GM18951 (cell line): ENCODE measurements at regions not wholly inside any gene's neighbourhood (a gene's known extent, or its start where the extent isn't known, plus 50 kb on each side); places are given as distances from the start of the nearest gene placed in this dataset.
"Not testable (repeated sequence)": the region's sequence is repeated elsewhere in the genome, so short reads cannot be mapped to it uniquely, and the experiment has no call there.

Experiments used
- POLR2A ChIP-seq: IDR thresholded peaks from 4 replicates; pipeline ENCODE4 v1.6.1; 2011; ENCODE audit warnings: mild to moderate bottlenecking; ENCODE audit not compliant: insufficient read length, insufficient read depth; ENCODE audit errors: extremely low read depth
- in situ Hi-C: fragments of 300-500 bp; cut with MboI; formaldehyde crosslinking; loops from one replicate; pipeline ENCODE4 v1.12.0; 2022; ENCODE audit warnings: low sequenced_read_pairs, mixed read lengths, inconsistent platforms; ENCODE audit not compliant: unreplicated experiment

DNA sequence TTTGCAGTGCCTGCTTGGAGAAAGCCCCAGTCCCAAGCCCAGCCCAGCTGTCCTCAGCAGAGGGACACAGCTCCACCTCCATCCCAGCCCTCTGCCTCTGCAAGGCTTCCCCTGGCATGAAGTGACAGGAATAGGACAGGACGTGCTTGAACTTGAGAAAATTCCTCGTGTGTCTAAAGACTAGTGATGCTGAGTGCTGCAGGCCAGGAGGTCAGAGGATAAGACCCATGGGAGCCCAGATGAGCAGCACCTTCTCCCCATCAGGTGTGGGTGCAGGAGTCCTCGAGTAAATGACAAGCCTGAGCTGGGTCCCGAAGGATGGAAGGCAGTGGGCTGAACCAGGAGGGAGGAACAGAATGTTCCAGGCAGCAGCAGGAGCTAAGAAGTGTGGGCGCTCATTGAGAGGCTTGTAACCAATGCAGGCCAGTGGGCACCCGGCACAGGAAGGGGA, 67.8 kb upstream of the UXS1 start:
- in situ Hi-C loops, result loop anchor here (25.0 kb wide), 1 partner anchor 275 kb away; no protein-coding TSS in a partner anchor
- no peak for TF ChIP-seq POLR2A

DNA sequence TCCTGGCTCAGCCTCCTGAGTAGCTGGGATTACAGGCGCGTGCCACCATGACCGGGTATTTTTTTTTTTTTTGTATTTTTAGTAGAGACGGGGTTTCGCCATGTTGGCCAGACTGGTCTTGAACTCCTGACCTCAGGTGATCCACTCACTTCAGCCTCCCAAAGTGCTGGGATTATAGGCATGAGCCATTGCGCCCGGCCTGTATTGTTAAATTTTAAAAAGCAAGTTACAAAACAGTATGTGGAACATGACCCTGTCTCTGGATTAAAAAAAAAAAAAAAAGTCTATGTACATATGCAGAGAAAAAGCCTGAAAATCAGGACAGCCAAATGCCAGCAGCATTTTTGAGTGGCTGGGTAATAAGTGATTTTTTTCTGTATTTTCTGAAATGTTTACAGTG, 64.8 kb upstream of the UXS1 start:
- in situ Hi-C loops, result loop anchor here (10.0 to 25.0 kb wide), 2 partner anchors 278 to 1666 kb away; no protein-coding TSS in a partner anchor

DNA sequence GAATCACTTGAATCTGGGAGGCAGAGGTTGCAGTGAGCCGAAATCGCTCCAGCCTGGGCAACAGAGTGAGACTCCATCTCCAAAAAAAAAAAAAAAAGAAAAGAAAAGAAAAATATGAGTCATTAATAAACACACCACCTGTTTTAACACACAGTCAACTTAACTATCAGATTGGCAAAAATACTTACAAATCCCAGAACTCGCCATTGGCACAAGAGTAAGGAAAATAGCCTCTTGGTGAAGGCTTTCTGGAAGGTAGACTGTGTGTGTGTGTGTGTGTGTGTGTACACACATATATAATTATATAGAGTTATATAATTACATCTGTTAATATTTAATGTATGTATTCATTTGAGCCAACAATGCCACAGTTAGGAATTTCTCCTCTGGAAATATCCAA, 63.7 kb upstream of the UXS1 start:
- no peak for TF ChIP-seq POLR2A
- in situ Hi-C loops, result loop anchor here (10.0 to 25.0 kb wide), 2 partner anchors 279 to 1667 kb away; no protein-coding TSS in a partner anchor

DNA sequence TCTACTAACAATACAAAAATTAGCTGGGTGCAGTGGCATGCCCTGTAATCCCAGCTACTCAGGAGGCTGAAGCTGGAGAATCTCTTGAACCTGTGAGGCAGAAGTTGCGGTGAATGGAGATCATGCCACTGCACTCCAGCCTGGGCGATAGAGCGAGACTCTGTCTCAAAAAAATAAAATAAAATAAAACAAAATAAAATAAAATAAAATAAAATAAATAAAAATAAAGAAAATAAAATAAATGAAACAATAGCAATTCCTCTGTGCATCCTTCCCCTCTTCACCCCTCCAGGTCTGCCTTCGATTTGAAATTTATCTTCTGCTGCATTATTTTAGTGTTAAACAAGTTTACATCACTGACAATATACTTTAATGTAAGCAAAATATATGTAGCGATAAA, 63.0 kb upstream of the UXS1 start:
- in situ Hi-C loops, result loop anchor here (10.0 to 25.0 kb wide), 2 partner anchors 280 to 1668 kb away; no protein-coding TSS in a partner anchor
- no peak for TF ChIP-seq POLR2A

DNA sequence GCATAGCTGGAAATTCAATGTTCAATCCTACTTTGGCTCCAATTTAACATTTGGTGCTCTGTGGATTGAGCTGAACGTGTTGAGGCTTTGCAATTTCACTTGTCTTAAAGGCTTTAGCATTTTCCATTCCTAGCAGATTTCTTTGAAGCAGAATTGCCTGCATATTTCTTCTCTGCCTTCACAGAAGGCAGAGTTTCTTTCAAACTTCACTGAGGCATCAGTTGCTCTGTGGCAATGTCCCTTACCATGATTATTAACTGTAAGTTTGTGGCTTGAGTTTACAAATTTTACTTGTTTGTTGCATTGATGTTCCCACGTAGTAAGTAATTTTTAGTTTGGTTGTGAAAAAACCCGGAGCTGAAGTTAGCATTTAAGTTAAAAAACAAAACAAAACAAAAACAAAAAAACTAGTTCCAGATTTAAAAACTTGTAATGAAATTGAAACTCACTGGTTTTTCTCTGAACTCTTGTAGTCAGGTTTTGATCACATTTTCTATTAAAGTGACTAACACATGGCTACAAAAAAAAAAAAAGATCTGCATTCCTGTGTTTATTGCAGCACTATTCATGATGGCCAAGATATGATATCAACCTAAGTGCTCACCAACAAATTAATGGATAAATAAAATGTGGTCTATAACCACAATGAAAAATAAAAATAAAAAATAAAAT, 55.2 kb upstream of the UXS1 start:
- in situ Hi-C loops, result not testable (repeated sequence)

DNA sequence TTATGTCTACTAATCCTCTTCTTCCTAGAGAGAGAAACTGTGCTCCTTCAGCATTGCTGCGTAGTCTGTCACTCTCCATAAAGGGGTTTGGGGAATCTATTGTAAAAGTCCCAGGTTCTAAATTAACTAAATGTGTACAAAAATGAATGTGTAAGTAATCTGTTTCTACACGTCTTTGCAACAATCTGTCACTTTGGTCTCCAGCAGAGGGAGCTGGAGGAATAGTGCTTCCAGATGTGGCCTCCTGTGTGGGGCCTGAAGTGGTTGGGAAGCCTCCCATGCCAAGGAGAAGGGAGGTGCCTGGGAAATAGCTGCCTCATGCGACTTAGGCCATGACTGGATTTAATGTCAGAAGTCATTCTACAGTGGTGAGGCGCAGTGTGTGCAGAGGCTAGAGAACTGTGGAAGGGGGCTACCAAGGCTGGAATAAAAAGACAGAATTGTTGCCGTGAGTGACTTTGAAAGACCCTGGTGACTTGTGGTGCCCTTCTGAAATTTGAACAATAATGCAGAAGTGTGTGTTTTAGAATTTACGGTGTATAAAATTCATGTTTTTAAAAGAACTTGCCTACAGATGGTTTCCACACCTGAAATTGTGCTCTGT, 54.5 kb upstream of the UXS1 start:
- in situ Hi-C loops, result not testable (repeated sequence)
